K562 (cell line): ENCODE measurements at regions not wholly inside any gene's neighbourhood (a gene's known extent, or its start where the extent isn't known, plus 50 kb on each side); places are given as distances from the start of the nearest gene placed in this dataset.

Experiments used
- ATAC-seq: fragments of 200-7000 bp; cut with Tn5 transposase; 3 replicates; pipeline ENCODE4 v1.9.1; 2020; ENCODE audit warnings: moderate library complexity
- BruUV-seq: library from RNA; stranded (reverse); fragments of 400-500 nt; replicated peaks from 2 replicates; lab custom pipeline; 2021; lab: Mats Ljungman, UMichigan
- CTCF ChIA-PET: fragments of 300-600 bp; formaldehyde crosslinking; extraction: SDS; loops from one replicate; lab custom pipeline; 2021; ENCODE audit warnings: low intra/inter-chr PET ratio; lab: Yijun Ruan, JAX
- POLR2A ChIA-PET: fragments of 300-600, 350-650 bp; sonication (Branson Sonifier 250); formaldehyde crosslinking; extraction: SDS; loops from one replicate; lab custom pipeline; 2021; ENCODE audit warnings: antibody characterized with exemption, inconsistent platforms; lab: Yijun Ruan, JAX
- DNase-seq, 4 experiments: peaks; one replicate each; pipeline versions ENCODE4 v3.0.0 to v3.0.0-alpha.2; 2011 to 2018; ENCODE audit warnings: low spot score in 3 of 4, mixed read lengths in 3 of 4; ENCODE audit errors: extremely low read depth in 1 of 4
- FAIRE-seq: peaks from 2 replicates; lab custom pipeline; 2011; peaks lifted over from hg19 to GRCh38; lab: Jason Lieb, UNC
- H2AFZ ChIP-seq: 2 replicates; pipeline ENCODE4 v1.6.0; 2011; ENCODE audit warnings: low read depth, low read length, control low read depth, inconsistent platforms
- H3K27ac ChIP-seq: fragments of 200-600 bp; 3 replicates; pipeline ENCODE4 v1.8.0; 2011; ENCODE audit warnings: low read depth, mild to moderate bottlenecking, control low read depth, inconsistent platforms, low read length, moderate library complexity, mixed read lengths; ENCODE audit errors: extremely low read depth
- H3K27me3 ChIP-seq, 2 experiments: fragments of 300-600 bp in 1 of 2; 2 replicates in 1 of 2; 3 replicates in 1 of 2; pipeline versions ENCODE4 v1.6.0 to v1.8.0; 2011; ENCODE audit warnings: inconsistent platforms in 2 of 2, low read length in 2 of 2, mild to moderate bottlenecking in 1 of 2, mixed read lengths in 1 of 2, moderate library complexity in 1 of 2; ENCODE audit not compliant: control insufficient read depth in 2 of 2, insufficient read depth in 2 of 2
- H3K36me3 ChIP-seq: fragments of 300-600 bp; 3 replicates; pipeline ENCODE4 v1.8.0; 2011; ENCODE audit warnings: mild to moderate bottlenecking, low read length, inconsistent platforms; ENCODE audit not compliant: control insufficient read depth, insufficient read depth
- H3K4me1 ChIP-seq, 2 experiments: fragments of 200-600 bp in 1 of 2; replicated peaks in 1 of 2; 2 replicates in 1 of 2; 3 replicates in 1 of 2; pipeline versions ENCODE4 v1.5.1 to v1.8.0; 2011; ENCODE audit warnings: inconsistent platforms in 2 of 2, low read length in 2 of 2, mild to moderate bottlenecking in 1 of 2, mixed read lengths in 1 of 2, moderate library complexity in 1 of 2; ENCODE audit not compliant: control insufficient read depth in 2 of 2, insufficient read depth in 2 of 2
- H3K4me2 ChIP-seq: 2 replicates; pipeline ENCODE4 v1.6.1; 2011; ENCODE audit warnings: low read length, control low read depth, inconsistent platforms, mixed read lengths; ENCODE audit not compliant: insufficient read depth
- H3K4me3 ChIP-seq: fragments of 200-600 bp; sonication (generic), shearing (Covaris generic); 2 replicates; pipeline ENCODE4 v1.5.1; 2016; ENCODE audit warnings: control low read depth, inconsistent platforms
- H3K79me2 ChIP-seq: fragments of 200-600 bp; 3 replicates; pipeline ENCODE4 v1.8.0; 2011; ENCODE audit warnings: low read length, inconsistent platforms; ENCODE audit not compliant: control insufficient read depth, insufficient read depth
- H3K9ac ChIP-seq, 2 experiments: 2 replicates each; pipeline versions ENCODE4 v1.6.0 to v1.6.1; 2011; ENCODE audit warnings: low read depth in 2 of 2, low read length in 2 of 2, control low read depth in 1 of 2, inconsistent platforms in 1 of 2, mild to moderate bottlenecking in 1 of 2, mixed read lengths in 1 of 2; ENCODE audit not compliant: insufficient read depth in 1 of 2
- H3K9me1 ChIP-seq: one replicate; pipeline ENCODE4 v1.6.0; 2011; ENCODE audit warnings: inconsistent platforms, mild to moderate bottlenecking, low read length, moderate library complexity; ENCODE audit not compliant: control insufficient read depth, insufficient read depth
- H3K9me3 ChIP-seq: replicated peaks from 2 replicates; pipeline ENCODE4 v1.5.1; 2011; ENCODE audit warnings: low read depth, low read length, inconsistent platforms; ENCODE audit not compliant: control insufficient read depth, insufficient read depth
- H4K20me1 ChIP-seq: replicated peaks from 2 replicates; pipeline ENCODE4 v1.6.1; 2011; ENCODE audit warnings: low read length, inconsistent platforms, mixed read lengths; ENCODE audit not compliant: control insufficient read depth, insufficient read depth
- EZH2 ChIP-seq: IDR thresholded peaks from 2 replicates; pipeline ENCODE4 v1.6.1; 2012; ENCODE audit warnings: low read depth, mild to moderate bottlenecking, inconsistent platforms, low read length, borderline replicate concordance
- ZNF507 ChIP-seq: conservative IDR thresholded peaks from 2 replicates; pipeline ENCODE4 v1.6.1; 2017; ENCODE audit warnings: missing genetic modification characterization, missing compliant biosample characterization
- WGBS: fragments of 100-300 bp; shearing (Covaris generic); methylation state at CpG from one replicate; pipeline ENCODE4 v1.1.6; 2016; ENCODE audit warnings: low coverage, mixed read lengths; ENCODE audit not compliant: insufficient coverage; ENCODE audit errors: missing lambda C conversion rate; 5-methylcytosine and 5-hydroxymethylcytosine counted together
- in situ Hi-C: fragments of 300-500 bp; cut with MboI; formaldehyde crosslinking; loops from 4 replicates; pipeline ENCODE4 v1.15.0; 2018; ENCODE audit warnings: inconsistent platforms, mixed read lengths
- intact Hi-C: fragments of 100-400 bp; cut with micrococcal nuclease; formaldehyde crosslinking; loops from 2 replicates; pipeline ENCODE4 v1.14.2; 2022
- TF ChIP-seq, protein P1 (sequence below), 2 experiments: IDR thresholded peaks in 1 of 2; conservative IDR thresholded peaks in 1 of 2; 2 replicates each; pipeline ENCODE4 v1.6.1; 2016; ENCODE audit warnings: low read depth in 2 of 2, mild to moderate bottlenecking in 1 of 2, missing compliant biosample characterization in 1 of 2, missing genetic modification characterization in 1 of 2, moderate library complexity in 1 of 2
- TF ChIP-seq, protein P2 (sequence below): fragments of 450-650 bp; formaldehyde crosslinking; IDR thresholded peaks from 2 replicates; pipeline ENCODE4 v1.4.0; 2022; ENCODE audit warnings: mild to moderate bottlenecking, moderate library complexity

- FAIRE-seq: no peak
- ATAC-seq: no peak
- no peak for DNase-seq
- CTCF ChIA-PET: no interaction called here
- Histone ChIP-seq H3K4me1 (no peaks in the 10 kb centered on the region), H3K27ac (no peak overlapping the region), H4K20me1 (no peaks in the 10 kb centered on the region), H3K9me1 (no peaks in the 10 kb centered on the region), H3K79me2 (no peaks in the 10 kb centered on the region), H2AFZ (no peak overlapping the region), H3K9ac (no peak overlapping the region), H3K36me3 (no peaks in the 10 kb centered on the region), H3K9me3 (no peaks in the 10 kb centered on the region), H3K4me3 (no peak overlapping the region), H3K4me2 (no peak overlapping the region), H3K27me3 (no peaks in the 10 kb centered on the region)
- in situ Hi-C loops: no loop called here
- TF ChIP-seq ZNF507 (tag): no peak
- TF ChIP-seq, protein P1, sequence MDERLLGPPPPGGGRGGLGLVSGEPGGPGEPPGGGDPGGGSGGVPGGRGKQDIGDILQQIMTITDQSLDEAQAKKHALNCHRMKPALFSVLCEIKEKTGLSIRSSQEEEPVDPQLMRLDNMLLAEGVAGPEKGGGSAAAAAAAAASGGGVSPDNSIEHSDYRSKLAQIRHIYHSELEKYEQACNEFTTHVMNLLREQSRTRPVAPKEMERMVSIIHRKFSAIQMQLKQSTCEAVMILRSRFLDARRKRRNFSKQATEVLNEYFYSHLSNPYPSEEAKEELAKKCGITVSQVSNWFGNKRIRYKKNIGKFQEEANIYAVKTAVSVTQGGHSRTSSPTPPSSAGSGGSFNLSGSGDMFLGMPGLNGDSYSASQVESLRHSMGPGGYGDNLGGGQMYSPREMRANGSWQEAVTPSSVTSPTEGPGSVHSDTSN (CRISPR knock-in tag; IDR thresholded peaks at IDR 0.05; ENCODE audit: low read depth): no peak
- TF ChIP-seq, protein P1 (tag; conservative IDR thresholded peaks at IDR 0.05; ENCODE audit: low read depth): no peak
- no peak for TF ChIP-seq EZH2
- TF ChIP-seq, protein P2, sequence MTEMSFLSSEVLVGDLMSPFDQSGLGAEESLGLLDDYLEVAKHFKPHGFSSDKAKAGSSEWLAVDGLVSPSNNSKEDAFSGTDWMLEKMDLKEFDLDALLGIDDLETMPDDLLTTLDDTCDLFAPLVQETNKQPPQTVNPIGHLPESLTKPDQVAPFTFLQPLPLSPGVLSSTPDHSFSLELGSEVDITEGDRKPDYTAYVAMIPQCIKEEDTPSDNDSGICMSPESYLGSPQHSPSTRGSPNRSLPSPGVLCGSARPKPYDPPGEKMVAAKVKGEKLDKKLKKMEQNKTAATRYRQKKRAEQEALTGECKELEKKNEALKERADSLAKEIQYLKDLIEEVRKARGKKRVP: no peak
- BruUV-seq: no TSS peak
- POLR2A ChIA-PET: no interaction called here
- WGBS: 0% methylated on average over 2 of the region's 2 CpGs
- intact Hi-C loops: no loop called here
These were observed 333.6 kb upstream of the NCAM1 start for GRCh38 chr11:112627588-112628045.
